ENCODE measurements at regions not wholly inside any gene's neighbourhood (a gene's known extent, or its start where the extent isn't known, plus 50 kb on each side); places are given as distances from the start of the nearest gene placed in this dataset.

DNA sequence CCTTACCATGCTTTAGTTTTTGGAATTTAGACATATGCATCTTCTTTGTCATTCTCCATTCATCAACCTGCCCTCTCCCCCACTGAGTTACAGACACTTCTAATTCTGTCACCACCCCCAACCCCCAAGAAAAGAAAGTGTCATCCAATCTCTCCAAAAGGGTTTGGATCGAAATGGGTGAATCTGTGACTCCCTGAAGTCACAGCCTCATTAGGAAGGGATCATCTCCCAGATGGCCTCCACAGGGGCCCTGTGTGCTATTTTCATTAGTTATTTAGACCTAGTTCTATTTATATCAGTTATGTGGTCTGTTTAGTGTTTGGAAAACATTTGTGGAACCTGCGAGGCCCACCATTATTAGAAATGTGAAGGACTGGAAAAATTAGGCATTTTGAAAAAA lies 191.0 kb upstream of the ATP2B1 start:
- Histone ChIP-seq H4K20me1 (ENCODE audit: low read depth, low read length) (no peaks in the 10 kb centered on the region), H3K9ac (ENCODE audit: low read length) (no peak overlapping the region), H3K9me3 (ENCODE audit: insufficient read depth, low read length) (no peaks in the 10 kb centered on the region), H3K79me2 (ENCODE audit: insufficient read depth, low read length) (no peaks in the 10 kb centered on the region), H3K4me3 (ENCODE audit: insufficient read depth, low read length, poor library complexity, severe bottlenecking) (no peak overlapping the region), H3K9me2 (replicated peaks; ENCODE audit: insufficient read depth, low read length) (no peaks in the 10 kb centered on the region), H3K36me3 (ENCODE audit: low read length) (no peaks in the 10 kb centered on the region), H3F3A (ENCODE audit: insufficient read depth) (no peaks in the 10 kb centered on the region), H2AFZ (ENCODE audit: low read depth, low read length, severe bottlenecking) (no peak overlapping the region), H3K27me3 (ENCODE audit: low read length) (no peaks in the 10 kb centered on the region), H3K4me2 (ENCODE audit: low read depth, low read length, poor library complexity, severe bottlenecking) (no peak overlapping the region), H3K27ac (ENCODE audit: low read depth, low read length) (no peak overlapping the region)
- TF ChIP-seq, protein P1, sequence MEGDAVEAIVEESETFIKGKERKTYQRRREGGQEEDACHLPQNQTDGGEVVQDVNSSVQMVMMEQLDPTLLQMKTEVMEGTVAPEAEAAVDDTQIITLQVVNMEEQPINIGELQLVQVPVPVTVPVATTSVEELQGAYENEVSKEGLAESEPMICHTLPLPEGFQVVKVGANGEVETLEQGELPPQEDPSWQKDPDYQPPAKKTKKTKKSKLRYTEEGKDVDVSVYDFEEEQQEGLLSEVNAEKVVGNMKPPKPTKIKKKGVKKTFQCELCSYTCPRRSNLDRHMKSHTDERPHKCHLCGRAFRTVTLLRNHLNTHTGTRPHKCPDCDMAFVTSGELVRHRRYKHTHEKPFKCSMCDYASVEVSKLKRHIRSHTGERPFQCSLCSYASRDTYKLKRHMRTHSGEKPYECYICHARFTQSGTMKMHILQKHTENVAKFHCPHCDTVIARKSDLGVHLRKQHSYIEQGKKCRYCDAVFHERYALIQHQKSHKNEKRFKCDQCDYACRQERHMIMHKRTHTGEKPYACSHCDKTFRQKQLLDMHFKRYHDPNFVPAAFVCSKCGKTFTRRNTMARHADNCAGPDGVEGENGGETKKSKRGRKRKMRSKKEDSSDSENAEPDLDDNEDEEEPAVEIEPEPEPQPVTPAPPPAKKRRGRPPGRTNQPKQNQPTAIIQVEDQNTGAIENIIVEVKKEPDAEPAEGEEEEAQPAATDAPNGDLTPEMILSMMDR (IDR thresholded peaks at IDR 0.05; ENCODE audit: insufficient read depth, low read length, poor library complexity, severe bottlenecking) = no peak
- no peak for TF ChIP-seq EZH2phosphoT487 (conservative IDR thresholded peaks at IDR 0.05; ENCODE audit: low read length)

- Histone ChIP-seq H3K4me2 (ENCODE audit: low read depth, low read length, poor library complexity, severe bottlenecking) (no peak overlapping the region), H3K27me3 (ENCODE audit: low read length) (no peaks in the 10 kb centered on the region), H3K4me3 (ENCODE audit: insufficient read depth, low read length, poor library complexity, severe bottlenecking) (no peak overlapping the region), H3K9me2 (replicated peaks; ENCODE audit: insufficient read depth, low read length) (no peaks in the 10 kb centered on the region), H3F3A (ENCODE audit: insufficient read depth) (no peaks in the 10 kb centered on the region), H3K9me3 (ENCODE audit: insufficient read depth, low read length) (no peaks in the 10 kb centered on the region), H2AFZ (ENCODE audit: low read depth, low read length, severe bottlenecking) (no peak overlapping the region), H3K9ac (ENCODE audit: low read length) (no peak overlapping the region), H3K27ac (ENCODE audit: low read depth, low read length) (no peak overlapping the region), H4K20me1 (ENCODE audit: low read depth, low read length) (no peaks in the 10 kb centered on the region), H3K79me2 (ENCODE audit: insufficient read depth, low read length) (no peaks in the 10 kb centered on the region), H3K36me3 (ENCODE audit: low read length) (no peaks in the 10 kb centered on the region)
- TF ChIP-seq EZH2phosphoT487 (conservative IDR thresholded peaks at IDR 0.05; ENCODE audit: low read length) = no peak
- TF ChIP-seq, protein P1 (IDR thresholded peaks at IDR 0.05; ENCODE audit: insufficient read depth, low read length, poor library complexity, severe bottlenecking) = no peak
These were observed 187.0 kb upstream of the ATP2B1 start for GRCh38 chr12:89895591-89895990.

- Histone ChIP-seq H3K9ac (ENCODE audit: low read length) (no peak overlapping the region), H3K4me3 (ENCODE audit: insufficient read depth, low read length, poor library complexity, severe bottlenecking) (no peak overlapping the region), H3K9me3 (ENCODE audit: insufficient read depth, low read length) (no peaks in the 10 kb centered on the region), H2AFZ (ENCODE audit: low read depth, low read length, severe bottlenecking) (no peak overlapping the region), H3K9me2 (replicated peaks; ENCODE audit: insufficient read depth, low read length) (no peaks in the 10 kb centered on the region), H3K4me2 (ENCODE audit: low read depth, low read length, poor library complexity, severe bottlenecking) (no peak overlapping the region), H3K27me3 (ENCODE audit: low read length) (no peaks in the 10 kb centered on the region), H3K27ac (ENCODE audit: low read depth, low read length) (no peak overlapping the region), H3F3A (ENCODE audit: insufficient read depth) (no peaks in the 10 kb centered on the region), H4K20me1 (ENCODE audit: low read depth, low read length) (no peaks in the 10 kb centered on the region), H3K36me3 (ENCODE audit: low read length) (no peaks in the 10 kb centered on the region), H3K79me2 (ENCODE audit: insufficient read depth, low read length) (no peaks in the 10 kb centered on the region)
- TF ChIP-seq, protein P1 (IDR thresholded peaks at IDR 0.05; ENCODE audit: insufficient read depth, low read length, poor library complexity, severe bottlenecking) = no peak
- TF ChIP-seq EZH2phosphoT487 (conservative IDR thresholded peaks at IDR 0.05; ENCODE audit: low read length) = no peak
These were observed 186.5 kb upstream of the ATP2B1 start for GRCh38 chr12:89895101-89895500.
